ENCODE measurements at regions not wholly inside any gene's neighbourhood (a gene's known extent, or its start where the extent isn't known, plus 50 kb on each side); places are given as distances from the start of the nearest gene placed in this dataset.

DNA sequence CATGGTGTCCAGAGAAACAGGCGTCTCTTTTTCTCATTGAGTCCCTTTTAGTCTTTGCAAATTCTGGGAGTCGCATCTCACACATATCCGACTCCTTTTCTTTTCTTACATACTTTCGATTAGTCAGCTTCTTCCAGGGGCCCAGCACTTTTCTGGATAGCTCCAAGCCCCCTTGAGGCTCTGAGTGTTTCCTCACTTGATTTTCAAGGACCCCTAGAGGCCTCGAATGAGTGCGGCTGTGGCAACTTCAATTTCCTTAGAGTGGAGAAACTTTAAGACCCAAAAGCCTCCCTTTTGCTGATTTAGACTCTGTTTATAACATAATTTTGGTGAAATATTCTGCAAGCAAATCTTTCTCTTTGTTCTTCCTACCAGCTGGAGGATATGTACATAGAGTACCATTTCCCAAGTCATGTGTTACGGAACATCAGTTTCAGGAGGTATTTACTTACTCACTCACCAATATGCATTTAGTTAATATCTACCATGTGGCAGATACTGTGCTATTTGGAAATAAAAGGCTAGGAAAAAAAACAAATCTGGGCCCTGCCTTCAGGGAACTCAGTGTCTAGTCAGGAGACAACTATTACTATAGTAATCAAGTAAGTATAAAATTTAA is 555.2 kb downstream of the REEP3 start:
- no peak for DNase-seq (ENCODE audit: low read depth in 2 of 2)

DNA sequence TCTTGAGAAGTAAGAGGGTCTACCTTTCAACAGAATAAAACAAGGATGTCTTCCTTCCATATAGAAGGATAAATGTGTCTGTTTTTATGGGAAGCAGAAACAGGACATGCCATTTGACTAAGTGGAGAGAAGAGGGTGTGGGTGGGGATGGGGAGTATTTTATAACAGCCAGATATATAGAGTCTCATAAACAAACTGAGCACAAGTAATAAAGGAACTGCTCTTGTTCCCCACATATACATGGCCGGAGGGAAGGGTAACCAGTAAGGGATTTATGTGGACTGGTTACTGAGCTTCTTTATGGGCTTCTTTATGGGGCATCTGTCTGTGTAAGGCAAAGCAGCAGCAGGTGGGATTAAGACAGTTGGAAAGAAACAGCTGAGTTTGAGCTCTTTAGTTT is 558.1 kb downstream of the REEP3 start:
- no peak for DNase-seq (ENCODE audit: low read depth in 2 of 2)

DNA sequence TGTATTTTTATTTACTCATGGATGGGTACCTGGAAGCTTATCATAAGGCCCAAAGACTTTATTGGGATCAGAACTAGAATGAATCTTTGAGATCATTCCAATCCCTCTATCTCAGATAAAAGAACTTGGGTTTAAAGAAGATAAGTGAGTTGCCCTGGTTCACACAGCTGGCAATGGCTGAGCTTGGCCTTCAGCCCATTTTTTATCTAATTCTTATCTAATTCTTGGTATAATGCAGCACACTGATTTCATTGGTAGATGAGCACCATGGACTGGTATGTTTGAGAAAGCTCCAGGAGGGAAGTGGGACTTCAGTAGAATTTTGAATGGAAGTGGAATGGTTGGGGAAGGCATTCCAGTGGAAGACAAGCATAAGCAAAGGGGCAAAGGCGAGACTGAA is 558.9 kb downstream of the REEP3 start:
- no peak for DNase-seq (ENCODE audit: low read depth in 2 of 2)

DNA sequence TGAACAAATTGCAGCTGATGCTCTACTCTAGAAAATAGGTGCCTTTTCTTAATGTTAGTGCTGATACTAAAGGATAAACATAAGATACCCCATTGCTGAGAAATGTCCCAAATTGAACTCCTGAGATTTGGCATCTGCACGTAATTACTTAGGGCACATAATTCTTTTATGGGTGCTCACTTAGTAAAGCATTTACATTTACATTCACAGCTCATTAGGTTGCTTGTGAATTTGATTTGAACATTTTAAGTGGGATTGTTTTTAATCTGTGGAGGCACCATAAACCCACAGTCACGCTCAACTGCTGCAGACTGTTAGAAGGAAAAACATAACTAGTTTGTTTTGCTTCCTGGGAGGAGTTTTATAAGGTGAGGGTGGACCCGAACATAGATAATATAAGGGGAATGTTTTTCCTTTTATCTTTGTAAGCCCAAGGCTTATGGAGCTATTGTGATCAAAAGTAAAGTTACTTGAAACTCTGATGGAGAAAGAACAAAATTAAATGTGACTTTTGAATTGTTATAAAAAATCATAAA is 560.8 kb downstream of the REEP3 start:
- no peak for DNase-seq (ENCODE audit: low read depth in 2 of 2)

DNA sequence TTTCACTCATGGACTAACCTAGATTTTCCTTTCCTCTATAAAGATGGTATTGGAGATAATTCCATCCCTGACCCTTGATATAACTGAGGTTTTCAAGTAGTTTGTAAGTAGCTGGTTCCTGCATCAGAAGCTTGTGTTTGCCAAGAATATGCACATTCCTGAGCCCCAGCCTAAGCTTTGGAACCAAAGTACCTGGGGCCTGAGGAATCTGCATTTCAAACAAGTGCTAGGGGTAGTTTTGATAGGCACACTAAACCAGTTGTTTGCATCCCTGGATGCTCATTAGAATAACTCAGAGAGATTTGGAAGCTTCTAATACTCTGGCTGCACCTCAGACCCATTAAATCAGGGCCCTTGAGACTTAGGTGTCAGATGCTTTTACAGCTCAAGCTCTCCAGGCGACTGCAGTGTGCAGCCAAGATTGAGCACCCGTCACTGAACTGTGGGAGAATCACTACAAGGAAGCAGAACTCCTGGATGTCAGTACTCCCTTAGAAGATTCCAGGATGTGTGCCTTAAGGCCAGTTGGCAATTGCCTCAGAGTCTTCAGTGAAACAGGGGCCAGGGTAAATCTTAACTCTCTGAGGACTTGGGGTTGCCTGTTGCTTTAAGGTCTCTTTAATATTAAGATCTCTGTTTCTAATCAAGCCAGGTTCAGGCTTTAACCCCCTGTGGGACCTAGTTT is 565.0 kb downstream of the REEP3 start:
- DNase-seq (ENCODE audit: low read depth in 2 of 2): no peak

DNA sequence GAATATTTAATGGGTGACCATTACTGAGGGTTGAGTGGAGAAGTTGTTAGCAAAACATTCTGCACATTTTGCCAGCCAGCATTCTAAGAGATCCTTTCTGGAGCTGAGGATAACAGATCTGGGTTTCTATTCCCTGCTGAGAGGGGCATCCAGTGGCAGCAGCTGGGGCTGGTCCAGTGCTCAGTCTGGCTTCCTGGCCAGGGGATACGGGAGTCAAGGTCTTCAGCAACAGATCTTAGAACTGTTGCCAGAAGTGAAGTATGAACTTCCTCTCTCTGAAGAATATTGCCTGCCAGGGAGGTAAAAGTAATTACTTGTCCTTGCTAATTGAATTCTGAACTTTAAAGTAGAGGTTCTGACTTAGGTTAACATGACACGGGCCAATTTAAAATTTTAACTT is 568.4 kb downstream of the REEP3 start:
- no peak for DNase-seq (ENCODE audit: low read depth in 2 of 2)

DNA sequence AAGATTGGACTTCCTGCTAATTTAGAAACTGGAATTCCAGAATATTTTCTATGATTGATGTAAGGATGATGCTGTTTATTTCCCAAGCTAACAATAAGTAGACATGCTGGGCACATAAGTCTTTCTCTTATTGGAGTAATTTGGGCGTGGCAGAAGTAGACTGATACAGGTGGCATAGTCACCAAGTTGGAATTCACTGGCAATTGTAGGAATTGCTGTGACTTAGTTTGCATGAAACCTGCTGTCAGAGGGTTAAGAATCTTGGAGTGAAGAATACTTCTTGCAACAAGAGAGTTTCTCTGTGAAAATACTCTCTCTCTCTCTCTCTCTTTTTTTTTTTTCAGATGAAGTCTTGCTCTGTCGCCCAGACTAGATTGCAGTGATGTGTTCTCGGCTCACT is 569.7 kb downstream of the REEP3 start:
- no peak for DNase-seq (ENCODE audit: low read depth in 2 of 2)

DNA sequence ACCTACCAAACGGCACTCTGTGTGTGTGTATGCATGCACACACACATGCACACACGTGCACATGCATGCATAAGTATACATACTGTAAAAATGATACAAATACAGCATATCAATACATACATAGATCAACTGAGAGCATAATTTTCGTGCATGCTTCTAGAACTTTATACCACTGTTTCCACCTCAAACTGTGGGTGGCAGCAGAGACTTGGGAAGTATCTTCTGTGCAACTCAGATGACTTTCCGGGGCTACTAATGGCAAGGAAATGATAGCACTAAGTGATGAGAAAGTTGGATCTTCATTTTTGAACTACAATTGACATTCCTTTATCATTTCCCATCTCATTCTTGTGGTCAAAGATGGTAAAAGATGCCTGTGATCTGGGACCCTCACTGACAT is 570.7 kb downstream of the REEP3 start:
- no peak for DNase-seq (ENCODE audit: low read depth in 2 of 2)

DNA sequence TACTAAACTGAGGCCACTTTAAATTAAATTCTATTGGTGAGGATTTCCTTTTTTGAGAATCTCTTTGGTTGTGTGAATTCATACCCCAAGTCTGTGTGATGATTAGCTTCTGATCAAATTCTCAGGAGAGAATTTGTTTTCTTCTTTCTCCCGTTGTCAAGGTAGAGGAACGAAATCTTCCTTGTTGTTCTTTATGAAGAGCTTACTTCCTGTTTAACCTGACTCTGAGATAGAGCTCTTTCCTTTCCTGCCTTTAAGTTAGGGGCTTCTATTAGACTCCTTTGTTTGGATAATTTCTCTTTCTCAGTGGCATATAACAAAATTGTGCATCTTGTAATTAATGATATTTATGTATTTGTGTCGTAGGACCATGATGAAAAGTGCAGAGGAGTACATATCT is 572.1 kb downstream of the REEP3 start:
- DNase-seq (ENCODE audit: low read depth in 2 of 2): no peak

DNA sequence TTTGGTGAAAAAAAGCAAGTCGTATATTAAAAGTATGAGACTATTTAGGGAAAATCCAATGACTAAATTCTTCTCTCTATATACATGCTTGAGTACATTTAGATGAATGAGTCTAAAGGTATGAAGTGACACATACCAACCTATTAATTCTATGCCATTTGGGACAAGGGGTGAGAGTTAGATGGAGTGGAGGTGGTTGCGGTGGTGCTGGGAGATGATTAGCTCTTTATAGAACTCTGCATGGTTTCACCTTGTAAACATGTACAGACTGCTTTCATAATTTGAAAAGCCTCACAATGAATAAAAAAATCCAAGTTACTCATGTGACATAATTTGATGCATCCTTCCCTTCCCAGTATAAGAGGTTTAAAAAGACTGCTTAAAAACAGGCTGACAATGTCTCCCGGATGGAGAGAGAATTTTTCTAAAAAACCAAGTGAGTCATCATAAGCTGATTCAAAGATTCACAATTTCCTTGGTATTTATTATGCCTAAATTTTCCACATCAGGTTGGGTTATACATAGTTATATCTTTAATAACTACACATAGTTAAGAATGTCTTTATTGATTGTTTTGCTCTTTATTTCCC is 572.8 kb downstream of the REEP3 start:
- no peak for DNase-seq (ENCODE audit: low read depth in 2 of 2)

DNA sequence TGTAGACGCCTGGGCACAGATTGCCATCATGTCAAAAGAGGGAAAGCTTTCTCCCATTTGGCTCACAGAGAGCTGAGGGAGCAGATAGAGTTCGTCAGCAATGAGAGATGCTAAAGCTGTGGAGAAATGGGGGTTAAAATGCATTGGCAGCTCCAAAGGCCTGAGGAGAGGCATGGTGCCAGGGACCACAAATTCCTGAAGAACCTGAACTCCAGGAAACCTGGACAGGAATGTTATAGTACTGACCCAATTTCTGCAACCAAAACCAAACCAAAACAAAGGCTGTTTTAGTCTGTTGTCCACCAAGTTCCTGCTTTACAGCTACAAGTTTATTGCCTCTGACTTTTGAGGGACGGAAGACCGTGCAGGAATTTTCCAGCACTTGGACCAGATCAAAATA is 575.7 kb downstream of the REEP3 start:
- no peak for DNase-seq (ENCODE audit: low read depth in 2 of 2)

DNA sequence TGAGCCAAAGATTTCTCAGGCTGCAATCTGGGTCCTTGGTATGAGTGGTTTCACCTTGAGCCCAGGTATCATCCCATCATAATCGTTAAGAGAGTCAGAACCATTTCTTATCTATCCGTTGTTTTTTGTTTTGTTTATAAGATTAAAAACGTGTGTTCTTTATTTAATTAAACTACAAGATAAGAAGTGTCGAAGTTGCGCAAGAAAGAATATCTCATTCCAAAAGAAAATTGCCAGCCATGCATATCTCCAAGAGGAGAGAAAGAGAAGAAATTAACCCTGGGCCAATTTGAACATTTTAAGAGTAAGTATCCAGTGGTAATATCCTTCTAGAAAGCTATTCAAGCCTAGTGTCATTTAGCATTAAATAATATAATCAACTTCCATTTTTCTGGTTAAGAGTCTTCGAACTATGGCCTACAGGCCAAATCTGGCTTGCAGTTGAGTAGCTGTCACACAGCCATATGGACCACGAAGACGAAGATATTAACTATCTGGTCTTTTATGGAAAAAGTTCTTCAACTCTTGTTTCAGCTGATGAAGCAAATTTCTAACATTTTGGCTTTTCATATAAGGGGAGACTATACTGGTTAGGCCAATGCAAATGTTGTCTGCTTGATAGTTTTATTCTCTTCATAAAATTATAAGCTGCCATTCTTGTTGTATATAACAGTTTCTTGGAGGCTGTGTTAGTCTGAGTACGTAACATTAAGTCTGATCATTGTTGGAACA is 576.4 kb downstream of the REEP3 start:
- DNase-seq (ENCODE audit: low read depth in 2 of 2): no peak

DNA sequence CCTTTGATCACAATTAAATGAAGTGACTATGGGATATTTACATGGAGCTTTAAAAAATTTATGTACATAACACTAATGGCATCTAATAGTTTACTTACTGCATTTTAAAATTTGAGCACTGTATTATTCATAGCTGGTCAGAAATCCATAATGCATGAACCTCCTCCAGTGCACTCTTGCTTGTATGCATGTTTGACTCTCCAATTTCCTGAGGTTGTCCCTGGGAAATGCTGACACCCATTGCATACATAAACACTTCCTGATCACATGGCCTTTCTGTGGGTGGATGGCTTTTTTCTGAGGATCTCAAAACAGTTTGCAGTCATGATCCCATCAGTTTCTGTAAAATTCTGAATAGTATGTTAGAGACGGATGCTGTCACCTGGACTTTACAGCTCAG is 577.8 kb downstream of the REEP3 start:
- no peak for DNase-seq (ENCODE audit: low read depth in 2 of 2)

DNA sequence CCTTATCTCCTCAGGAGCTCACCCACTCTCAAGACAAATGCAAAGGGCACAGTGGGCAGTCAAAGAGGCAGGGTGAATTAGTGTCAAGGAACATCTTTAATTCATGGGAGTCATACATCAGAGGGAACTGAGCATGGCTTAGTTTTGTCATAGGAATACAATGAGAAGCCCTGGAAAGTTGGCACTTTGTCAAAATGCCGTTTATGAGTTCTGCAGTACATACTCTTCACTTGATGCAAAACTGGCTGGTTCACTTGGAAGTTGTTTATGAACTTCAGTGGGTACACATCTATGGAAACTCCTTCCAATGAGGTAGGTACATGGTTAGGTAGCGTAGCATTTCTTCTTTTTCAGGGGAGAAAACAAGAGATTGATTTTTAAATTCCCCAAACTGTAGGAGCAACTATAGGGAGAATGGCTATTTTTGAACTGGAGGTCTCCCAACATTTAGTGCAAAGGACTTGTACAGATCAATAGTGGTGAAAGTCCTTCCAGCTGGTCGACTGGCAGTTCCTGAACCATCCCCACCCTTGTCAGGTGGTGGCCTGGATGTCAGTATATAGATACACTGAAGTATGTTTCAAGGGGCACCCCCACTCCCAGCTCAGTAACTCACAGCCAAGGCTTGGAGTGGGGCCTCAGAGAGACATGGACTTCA is 580.5 kb downstream of the REEP3 start:
- no peak for DNase-seq (ENCODE audit: low read depth in 2 of 2)

DNA sequence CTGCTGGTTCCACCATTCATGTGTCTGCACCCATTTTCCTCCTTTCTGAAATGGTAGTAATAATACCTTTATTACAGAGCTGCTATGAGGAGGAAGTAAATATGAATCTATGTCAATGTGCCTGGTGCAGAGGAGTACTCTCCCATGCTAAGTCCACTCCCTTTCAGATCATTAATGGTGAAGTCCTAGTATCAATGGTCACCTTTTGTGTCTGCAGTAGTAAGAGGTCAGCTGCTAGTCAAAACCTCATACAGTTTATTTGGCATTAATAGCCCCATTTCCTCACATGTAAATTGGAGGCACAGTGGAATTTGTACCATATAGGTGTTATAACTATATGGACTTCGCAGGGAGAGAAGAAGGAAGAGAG is 581.0 kb downstream of the REEP3 start:
- DNase-seq (ENCODE audit: low read depth in 2 of 2): no peak

DNA sequence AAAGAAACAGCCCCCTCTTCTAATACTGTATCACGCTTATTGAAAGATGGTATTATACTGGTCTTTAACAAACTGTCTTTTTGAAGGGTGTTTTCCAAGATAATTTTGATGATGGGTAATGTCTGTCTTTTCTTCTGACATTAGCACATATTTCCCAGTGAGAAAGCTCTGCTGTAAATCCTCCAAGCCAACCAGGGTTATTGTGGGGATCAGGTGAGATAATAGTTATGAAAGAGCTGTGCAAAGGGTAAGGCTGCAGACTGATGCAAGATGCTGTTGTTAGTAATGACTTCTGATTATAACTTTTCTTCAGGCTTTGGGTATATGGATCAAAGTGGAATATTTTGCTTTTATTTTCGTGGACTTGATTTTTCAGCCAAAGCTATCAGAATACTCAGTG is 581.7 kb downstream of the REEP3 start:
- no peak for DNase-seq (ENCODE audit: low read depth in 2 of 2)

DNA sequence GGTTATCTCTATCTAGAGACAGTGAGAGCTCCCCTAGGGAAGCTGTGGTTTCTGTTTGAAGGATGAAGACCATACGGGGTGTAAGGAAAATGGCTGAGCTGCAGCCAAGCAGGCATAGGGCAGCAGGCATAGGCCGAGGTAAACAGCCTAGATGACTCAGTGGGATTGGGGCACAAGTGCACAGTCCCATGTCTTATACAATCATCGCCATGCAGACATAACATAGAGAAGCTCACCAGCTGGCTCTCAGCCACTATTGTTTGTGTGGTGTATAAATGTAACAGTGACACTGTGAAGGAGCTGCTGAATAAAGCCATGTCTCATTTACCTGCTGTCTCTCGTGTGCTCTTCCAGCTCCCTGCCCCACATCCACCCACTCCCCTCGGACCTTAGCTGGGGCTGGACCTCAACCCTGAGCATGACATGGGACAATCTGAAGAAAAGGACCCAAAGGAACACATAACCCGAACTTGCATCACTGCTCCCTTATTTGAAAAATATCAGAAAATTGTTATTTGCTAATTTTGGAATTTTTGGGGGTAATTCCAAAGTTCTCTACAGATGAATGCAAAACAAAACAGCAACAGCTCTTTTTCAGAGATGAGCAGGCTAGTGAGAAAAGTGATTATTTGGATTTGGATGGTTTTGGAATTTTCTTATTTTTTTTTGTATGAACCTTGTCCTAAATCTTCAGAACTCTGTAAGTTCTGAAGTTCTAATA is 582.7 kb downstream of the REEP3 start:
- no peak for DNase-seq (ENCODE audit: low read depth in 2 of 2)

DNA sequence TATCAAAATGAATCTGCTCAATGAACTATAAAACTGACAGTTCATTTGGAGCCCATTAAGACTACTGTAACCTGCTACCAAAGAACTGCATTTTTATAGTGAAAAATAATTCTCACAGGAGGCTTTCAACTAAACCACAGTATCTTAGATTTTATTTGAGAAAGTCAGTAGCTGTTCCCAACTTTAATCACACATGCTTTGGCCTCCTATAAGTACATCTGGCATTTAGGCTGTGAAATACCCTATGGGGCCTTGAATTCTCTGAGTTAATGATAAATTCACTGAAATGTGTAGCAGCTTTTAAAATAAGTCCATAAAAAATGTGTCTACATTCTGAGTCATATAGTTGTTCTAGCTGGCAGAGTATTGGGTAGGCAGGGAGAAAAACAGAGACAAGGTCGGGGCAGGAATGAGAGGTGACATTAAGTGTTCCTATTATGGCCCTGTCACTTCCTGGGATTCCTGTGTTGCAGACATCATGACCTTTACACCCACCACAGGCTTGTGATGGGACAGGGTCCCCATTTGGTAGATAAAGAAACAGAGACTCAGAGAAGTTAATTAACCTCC is 588.8 kb downstream of the REEP3 start:
- DNase-seq (ENCODE audit: low read depth in 2 of 2): no peak

DNA sequence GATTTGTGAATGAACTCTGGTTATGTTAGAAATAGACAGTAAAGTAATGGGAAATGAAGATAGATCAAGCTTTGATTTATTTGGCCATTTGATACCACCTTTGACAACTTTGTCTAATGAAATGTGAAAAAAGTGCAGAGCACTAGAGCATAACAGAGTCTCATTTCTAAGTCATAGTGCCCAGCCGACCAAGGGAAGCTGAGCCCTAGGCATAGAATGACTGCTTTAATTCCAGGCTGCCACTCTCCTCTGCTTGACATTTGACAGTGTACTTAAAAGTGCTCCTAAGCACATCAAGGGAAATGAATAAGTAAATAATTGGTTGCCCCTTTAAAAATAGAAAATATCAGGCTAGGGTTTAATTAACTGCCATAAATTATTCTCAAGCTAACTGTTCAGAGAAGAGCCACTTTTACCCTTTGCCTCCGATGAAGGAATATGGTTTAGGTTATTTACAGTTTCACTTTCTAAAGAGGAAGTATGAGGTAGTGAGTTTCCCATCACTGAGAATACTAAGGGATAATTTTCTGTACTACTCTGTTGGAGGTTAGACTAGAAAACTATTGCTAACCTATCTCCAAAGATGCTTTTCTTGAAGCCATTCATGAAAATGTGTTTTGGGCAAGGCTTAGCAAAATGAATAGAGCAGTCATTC is 591.6 kb downstream of the REEP3 start:
- no peak for DNase-seq (ENCODE audit: low read depth in 2 of 2)

DNA sequence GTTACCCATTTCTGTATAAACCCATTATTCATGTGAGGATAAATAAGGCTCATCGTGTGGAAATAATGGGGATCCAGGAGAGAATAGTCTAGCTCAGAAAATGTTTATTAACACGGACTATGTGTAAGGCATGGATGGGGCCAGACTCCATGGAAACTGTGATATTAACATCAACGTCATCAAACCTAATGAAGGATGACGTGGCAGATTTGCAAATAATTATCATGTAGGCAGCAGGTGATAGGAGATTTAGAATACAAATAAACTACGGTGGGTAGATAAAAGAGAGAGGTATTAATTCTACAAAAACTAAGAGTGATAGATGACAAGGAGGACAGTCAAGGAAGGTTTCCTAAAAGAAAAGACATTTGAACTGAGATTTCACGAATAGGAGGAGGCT is 592.2 kb downstream of the REEP3 start:
- DNase-seq (ENCODE audit: low read depth in 2 of 2): no peak

DNA sequence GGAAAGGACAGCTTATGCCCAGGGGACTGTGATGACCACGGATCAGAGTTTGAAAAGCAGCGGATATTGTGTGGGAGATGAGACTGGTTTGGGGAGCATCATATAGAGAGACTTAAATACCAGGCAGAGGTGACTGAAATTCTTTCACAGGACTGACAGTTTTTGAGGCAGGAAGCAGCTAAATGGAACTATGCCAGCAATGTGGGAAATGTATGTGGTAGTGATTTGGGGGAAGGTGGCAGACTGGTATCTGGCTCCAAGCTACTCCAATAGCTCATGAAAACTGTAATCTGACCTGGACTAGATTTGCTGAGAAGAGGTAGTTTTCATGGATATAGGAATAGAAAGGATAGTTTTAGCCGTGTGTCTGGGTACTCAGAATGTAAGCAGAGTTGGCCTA is 592.6 kb downstream of the REEP3 start:
- DNase-seq (ENCODE audit: low read depth in 2 of 2): no peak

All from stimulated activated CD4-positive, alpha-beta T cell treated with anti-CD3 and anti-CD28 coated beads, Interleukin-1b, Interleukin-23, amount 100 ng/mL, for 1 hour (primary cell).